ENCODE measurements at regions not wholly inside any gene's neighbourhood (a gene's known extent, or its start where the extent isn't known, plus 50 kb on each side); places are given as distances from the start of the nearest gene placed in this dataset.

GRCh38 chr4:62232814-62233213 lies 1032.7 kb downstream of the ADGRL3 start:
- TF ChIP-seq, protein P1, sequence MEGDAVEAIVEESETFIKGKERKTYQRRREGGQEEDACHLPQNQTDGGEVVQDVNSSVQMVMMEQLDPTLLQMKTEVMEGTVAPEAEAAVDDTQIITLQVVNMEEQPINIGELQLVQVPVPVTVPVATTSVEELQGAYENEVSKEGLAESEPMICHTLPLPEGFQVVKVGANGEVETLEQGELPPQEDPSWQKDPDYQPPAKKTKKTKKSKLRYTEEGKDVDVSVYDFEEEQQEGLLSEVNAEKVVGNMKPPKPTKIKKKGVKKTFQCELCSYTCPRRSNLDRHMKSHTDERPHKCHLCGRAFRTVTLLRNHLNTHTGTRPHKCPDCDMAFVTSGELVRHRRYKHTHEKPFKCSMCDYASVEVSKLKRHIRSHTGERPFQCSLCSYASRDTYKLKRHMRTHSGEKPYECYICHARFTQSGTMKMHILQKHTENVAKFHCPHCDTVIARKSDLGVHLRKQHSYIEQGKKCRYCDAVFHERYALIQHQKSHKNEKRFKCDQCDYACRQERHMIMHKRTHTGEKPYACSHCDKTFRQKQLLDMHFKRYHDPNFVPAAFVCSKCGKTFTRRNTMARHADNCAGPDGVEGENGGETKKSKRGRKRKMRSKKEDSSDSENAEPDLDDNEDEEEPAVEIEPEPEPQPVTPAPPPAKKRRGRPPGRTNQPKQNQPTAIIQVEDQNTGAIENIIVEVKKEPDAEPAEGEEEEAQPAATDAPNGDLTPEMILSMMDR (IDR thresholded peaks at IDR 0.05; ENCODE audit: low read length), result no peak
- TF ChIP-seq EZH2phosphoT487 (IDR thresholded peaks at IDR 0.05; ENCODE audit: low read length), result no peak
